ENCODE measurements at regions not wholly inside any gene's neighbourhood (a gene's known extent, or its start where the extent isn't known, plus 50 kb on each side); places are given as distances from the start of the nearest gene placed in this dataset.

GRCh38 chr5:77861576-77861975 lies 85.4 kb upstream of the TBCA start:
- TF ChIP-seq POLR2AphosphoS5 (IDR thresholded peaks at IDR 0.05), result no peak
- no peak for TF ChIP-seq EP300 (IDR thresholded peaks at IDR 0.05)
